IMR-90 (cell line): ENCODE measurements at regions not wholly inside any gene's neighbourhood (a gene's known extent, or its start where the extent isn't known, plus 50 kb on each side); places are given as distances from the start of the nearest gene placed in this dataset.

Source experiments
- ATAC-seq: fragments of 200-7000 bp; cut with Tn5 transposase; 2 replicates; pipeline ENCODE4 v1.9.1; 2020; ENCODE audit warnings: low read depth, mild to moderate bottlenecking, moderate library complexity
- BruUV-seq: library from RNA; stranded (reverse); fragments of 400-500 nt; replicated peaks from 2 replicates; lab custom pipeline; 2021; lab: Mats Ljungman, UMichigan
- CTCF ChIA-PET: fragments of 300-600 bp; formaldehyde crosslinking; extraction: SDS; loops from one replicate; lab custom pipeline; 2021; ENCODE audit warnings: antibody characterized with exemption; lab: Yijun Ruan, JAX
- POLR2A ChIA-PET: fragments of 300-600 bp; sonication (Branson Sonifier 250); formaldehyde crosslinking; loops from one replicate; lab custom pipeline; 2022; ENCODE audit warnings: antibody characterized with exemption; ENCODE audit not compliant: unreplicated experiment; lab: Charles Lee
- DNase-seq: peaks from one replicate; pipeline ENCODE4 v3.0.0; 2013
- H2AFZ ChIP-seq: replicated peaks from 2 replicates; pipeline ENCODE3; 2013; ENCODE audit warnings: low read length, mild to moderate bottlenecking; ENCODE audit not compliant: poor library complexity
- H2AK5ac ChIP-seq: 2 replicates; pipeline ENCODE4 v1.6.1; 2013; ENCODE audit warnings: low read depth, low read length, inconsistent platforms
- H2AK9ac ChIP-seq: replicated peaks from 2 replicates; pipeline ENCODE3; 2013; ENCODE audit warnings: mild to moderate bottlenecking, low read depth, low read length, moderate library complexity; ENCODE audit not compliant: poor library complexity
- H2BK120ac ChIP-seq: 2 replicates; pipeline ENCODE4 v1.6.1; 2013; ENCODE audit warnings: low read depth, low read length, inconsistent platforms
- H2BK15ac ChIP-seq: 3 replicates; pipeline ENCODE4 v1.6.1; 2013; ENCODE audit warnings: low read depth, low read length, inconsistent platforms
- H2BK20ac ChIP-seq: 2 replicates; pipeline ENCODE4 v1.6.1; 2013; ENCODE audit warnings: low read depth, mild to moderate bottlenecking, inconsistent platforms, low read length, moderate library complexity
- H2BK5ac ChIP-seq: 2 replicates; pipeline ENCODE4 v1.6.1; 2013; ENCODE audit warnings: mild to moderate bottlenecking, low read depth, low read length, inconsistent platforms; ENCODE audit not compliant: poor library complexity, severe bottlenecking
- H3K14ac ChIP-seq: replicated peaks from 2 replicates; pipeline ENCODE4 v1.6.1; 2013; ENCODE audit warnings: low read depth, low read length, inconsistent platforms
- H3K18ac ChIP-seq: 2 replicates; pipeline ENCODE4 v1.6.1; 2013; ENCODE audit warnings: low read depth, low read length, control low read depth
- H3K23ac ChIP-seq: 2 replicates; pipeline ENCODE4 v1.6.1; 2013; ENCODE audit warnings: low read depth, low read length, inconsistent platforms
- H3K27ac ChIP-seq: 2 replicates; pipeline ENCODE4 v1.5.1; 2013; ENCODE audit warnings: mild to moderate bottlenecking, control low read depth, low read length; ENCODE audit not compliant: insufficient read depth
- H3K27me3 ChIP-seq: 2 replicates; pipeline ENCODE4 v1.6.1; 2013; ENCODE audit warnings: low read length; ENCODE audit not compliant: control insufficient read depth, insufficient read depth
- H3K36me3 ChIP-seq: 2 replicates; pipeline ENCODE4 v1.6.1; 2013; ENCODE audit warnings: low read length, mixed read lengths; ENCODE audit not compliant: control insufficient read depth, insufficient read depth
- H3K4ac ChIP-seq: 2 replicates; pipeline ENCODE4 v1.6.1; 2013; ENCODE audit warnings: low read depth, low read length, inconsistent platforms
- H3K4me1 ChIP-seq: 2 replicates; pipeline ENCODE4 v1.6.1; 2013; ENCODE audit warnings: low read length, mixed read lengths; ENCODE audit not compliant: control insufficient read depth, insufficient read depth
- H3K4me2 ChIP-seq: 2 replicates; pipeline ENCODE4 v1.6.1; 2013; ENCODE audit warnings: low read depth, mild to moderate bottlenecking, control low read depth, low read length, moderate library complexity
- H3K4me3 ChIP-seq: 2 replicates; pipeline ENCODE4 v1.5.1; 2013; ENCODE audit warnings: low read depth, mild to moderate bottlenecking, control low read depth, low read length, moderate library complexity; ENCODE audit not compliant: insufficient read depth
- H3K56ac ChIP-seq: 2 replicates; pipeline ENCODE4 v1.6.1; 2013; ENCODE audit warnings: low read length, inconsistent platforms; ENCODE audit not compliant: insufficient read depth; ENCODE audit errors: extremely low read depth
- H3K79me1 ChIP-seq, 2 experiments: 2 replicates each; pipeline ENCODE4 v1.6.1; 2013; ENCODE audit warnings: low read length in 2 of 2, inconsistent platforms in 1 of 2, low read depth in 1 of 2
- H3K9ac ChIP-seq: 2 replicates; pipeline ENCODE4 v1.6.1; 2013; ENCODE audit warnings: low read depth, low read length, control low read depth
- H3K9me1 ChIP-seq: 2 replicates; pipeline ENCODE4 v1.6.1; 2013; ENCODE audit warnings: low read length, inconsistent platforms; ENCODE audit not compliant: insufficient read depth
- H3K9me3 ChIP-seq: 2 replicates; pipeline ENCODE4 v1.6.1; 2013; ENCODE audit warnings: low read length; ENCODE audit not compliant: control insufficient read depth, insufficient read depth
- H4K20me1 ChIP-seq: 2 replicates; pipeline ENCODE4 v1.6.1; 2013; ENCODE audit warnings: low read length, inconsistent platforms; ENCODE audit not compliant: insufficient read depth
- H4K5ac ChIP-seq: 2 replicates; pipeline ENCODE4 v1.6.1; 2013; ENCODE audit warnings: mild to moderate bottlenecking, low read depth, low read length, control low read depth
- H4K8ac ChIP-seq, 2 experiments: 2 replicates each; pipeline ENCODE4 v1.6.1; 2013; ENCODE audit warnings: low read depth in 2 of 2, low read length in 2 of 2, control low read depth in 1 of 2, inconsistent platforms in 1 of 2
- H4K91ac ChIP-seq: 2 replicates; pipeline ENCODE4 v1.6.1; 2013; ENCODE audit warnings: low read depth, low read length, inconsistent platforms; ENCODE audit not compliant: insufficient read depth
- BHLHE40 ChIP-seq: fragments of 150-350 bp; IDR thresholded peaks from 2 replicates; pipeline ENCODE4 v1.6.1; 2016; ENCODE audit warnings: mild to moderate bottlenecking, low read depth, low read length
- CEBPB ChIP-seq: IDR thresholded peaks from 2 replicates; pipeline ENCODE4 v1.6.1; 2012; ENCODE audit warnings: low read depth, low read length, improper control_type of control experiment
- CHD1 ChIP-seq: IDR thresholded peaks from 2 replicates; pipeline ENCODE4 v1.6.1; 2012; ENCODE audit warnings: low read depth, low read length, improper control_type of control experiment
- FOS ChIP-seq: fragments of 150-350 bp; IDR thresholded peaks from 2 replicates; pipeline ENCODE4 v1.6.1; 2016; ENCODE audit warnings: low read depth, low read length
- MAFK ChIP-seq: IDR thresholded peaks from 2 replicates; pipeline ENCODE4 v1.6.1; 2012; ENCODE audit warnings: low read depth, low read length, improper control_type of control experiment
- MAZ ChIP-seq: IDR thresholded peaks from 2 replicates; pipeline ENCODE4 v1.6.1; 2012; ENCODE audit warnings: low read depth, mild to moderate bottlenecking, low read length, improper control_type of control experiment, moderate library complexity, borderline replicate concordance
- MXI1 ChIP-seq: IDR thresholded peaks from 2 replicates; pipeline ENCODE4 v1.6.1; 2012; ENCODE audit warnings: low read depth, mild to moderate bottlenecking, low read length, moderate library complexity, borderline replicate concordance
- NFE2L2 ChIP-seq: fragments of 150-350 bp; IDR thresholded peaks from 2 replicates; pipeline ENCODE4 v1.6.1; 2016; ENCODE audit warnings: low read depth, mild to moderate bottlenecking, low read length
- POLR2A ChIP-seq: IDR thresholded peaks from 2 replicates; pipeline ENCODE4 v1.6.1; 2012; ENCODE audit warnings: mild to moderate bottlenecking, low read depth, low read length
- RAD21 ChIP-seq: IDR thresholded peaks from 2 replicates; pipeline ENCODE4 v1.6.1; 2012; ENCODE audit warnings: low read length, improper control_type of control experiment
- RCOR1 ChIP-seq: IDR thresholded peaks from 2 replicates; pipeline ENCODE4 v1.6.1; 2012; ENCODE audit warnings: mild to moderate bottlenecking, low read length, improper control_type of control experiment; ENCODE audit not compliant: insufficient replicate concordance
- RFX5 ChIP-seq: IDR thresholded peaks from 2 replicates; pipeline ENCODE4 v1.8.0; 2012; ENCODE audit warnings: low read depth, mild to moderate bottlenecking, low read length, moderate library complexity
- SMC3 ChIP-seq: fragments of 150-350 bp; IDR thresholded peaks from 2 replicates; pipeline ENCODE4 v1.6.1; 2016; ENCODE audit warnings: low read depth, mild to moderate bottlenecking, antibody characterized with exemption, low read length, moderate library complexity
- WGBS, 2 experiments: methylation state at CpG; one replicate each; pipeline versions ENCODE4 v1.1.5 to v1.1.7; 2013; ENCODE audit warnings: missing lambda C conversion rate in 2 of 2; ENCODE audit not compliant: insufficient read length in 1 of 2; ENCODE audit errors: extremely low coverage in 2 of 2; 5-methylcytosine and 5-hydroxymethylcytosine counted together
- dilution Hi-C: fragments of 300-500 bp; cut with HindIII; formaldehyde crosslinking; loops from one replicate; pipeline ENCODE4 v1.14.3; 2018; ENCODE audit warnings: low sequenced_read_pairs; ENCODE audit not compliant: unreplicated experiment
- in situ Hi-C: fragments of 300-500 bp; cut with MboI; formaldehyde crosslinking; loops from 3 replicates; pipeline ENCODE4 v1.14.3; 2019; ENCODE audit warnings: low sequenced_read_pairs, inconsistent platforms, mixed read lengths
- intact Hi-C: fragments of 100-400 bp; cut with micrococcal nuclease; formaldehyde crosslinking; loops from 2 replicates; pipeline ENCODE4 v1.10.0; 2022
- TF ChIP-seq, protein P1 (sequence below): fragments of 150-350 bp; IDR thresholded peaks from 2 replicates; pipeline ENCODE4 v1.6.1; 2017; ENCODE audit warnings: mild to moderate bottlenecking, antibody characterized with exemption, low read length, low read depth
- TF ChIP-seq, protein P2 (sequence below): conservative IDR thresholded peaks from 2 replicates; pipeline ENCODE4 v1.5.1; 2012; ENCODE audit warnings: mild to moderate bottlenecking, low read depth, low read length, improper control_type of control experiment
- TF ChIP-seq, protein P3 (sequence below): fragments of 150-350 bp; IDR thresholded peaks from 2 replicates; pipeline ENCODE4 v1.6.1; 2016; ENCODE audit warnings: low read depth, mild to moderate bottlenecking, low read length, moderate library complexity, borderline replicate concordance

DNA sequence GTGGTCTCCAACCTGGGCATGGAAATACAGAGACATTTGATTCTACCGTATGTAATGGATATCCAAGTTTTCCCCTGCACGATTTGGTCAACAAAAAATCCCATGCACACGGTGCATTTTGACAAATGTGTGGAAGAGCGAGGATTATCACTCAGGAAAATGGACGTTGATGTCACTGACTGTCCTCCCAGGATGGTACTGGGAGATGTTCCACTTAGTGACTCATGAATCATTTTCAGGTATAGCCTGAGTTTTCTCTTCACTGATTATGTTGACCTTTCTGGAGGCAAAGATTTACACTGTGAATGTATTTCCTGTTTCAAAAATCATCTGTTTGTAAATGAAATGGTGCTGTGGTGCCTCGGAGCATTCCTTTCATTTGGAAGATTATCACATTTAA lies 596.7 kb upstream of the ADAMTS9 start:
- no peak overlapping the region for H2BK15ac ChIP-seq
- H3K23ac ChIP-seq, result no peak overlapping the region
- H3K4me2 ChIP-seq, result no peak overlapping the region
- CTCF ChIA-PET, result no interaction called here
- H3K4me1 ChIP-seq, result no peaks in the 10 kb centered on the region
- ATAC-seq (no peak), DNase-seq (no peak)
- TF ChIP-seq FOS (no peak), MAFK (no peak), CHD1 (no peak), SMC3 (no peak), RAD21 (no peak), RFX5 (no peak), POLR2A (no peak), MXI1 (no peak), NFE2L2 (no peak), BHLHE40 (no peak), RCOR1 (no peak), CEBPB (no peak), MAZ (no peak)
- TF ChIP-seq, protein P1, sequence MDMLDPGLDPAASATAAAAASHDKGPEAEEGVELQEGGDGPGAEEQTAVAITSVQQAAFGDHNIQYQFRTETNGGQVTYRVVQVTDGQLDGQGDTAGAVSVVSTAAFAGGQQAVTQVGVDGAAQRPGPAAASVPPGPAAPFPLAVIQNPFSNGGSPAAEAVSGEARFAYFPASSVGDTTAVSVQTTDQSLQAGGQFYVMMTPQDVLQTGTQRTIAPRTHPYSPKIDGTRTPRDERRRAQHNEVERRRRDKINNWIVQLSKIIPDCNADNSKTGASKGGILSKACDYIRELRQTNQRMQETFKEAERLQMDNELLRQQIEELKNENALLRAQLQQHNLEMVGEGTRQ, result no peak
- TF ChIP-seq, protein P2, sequence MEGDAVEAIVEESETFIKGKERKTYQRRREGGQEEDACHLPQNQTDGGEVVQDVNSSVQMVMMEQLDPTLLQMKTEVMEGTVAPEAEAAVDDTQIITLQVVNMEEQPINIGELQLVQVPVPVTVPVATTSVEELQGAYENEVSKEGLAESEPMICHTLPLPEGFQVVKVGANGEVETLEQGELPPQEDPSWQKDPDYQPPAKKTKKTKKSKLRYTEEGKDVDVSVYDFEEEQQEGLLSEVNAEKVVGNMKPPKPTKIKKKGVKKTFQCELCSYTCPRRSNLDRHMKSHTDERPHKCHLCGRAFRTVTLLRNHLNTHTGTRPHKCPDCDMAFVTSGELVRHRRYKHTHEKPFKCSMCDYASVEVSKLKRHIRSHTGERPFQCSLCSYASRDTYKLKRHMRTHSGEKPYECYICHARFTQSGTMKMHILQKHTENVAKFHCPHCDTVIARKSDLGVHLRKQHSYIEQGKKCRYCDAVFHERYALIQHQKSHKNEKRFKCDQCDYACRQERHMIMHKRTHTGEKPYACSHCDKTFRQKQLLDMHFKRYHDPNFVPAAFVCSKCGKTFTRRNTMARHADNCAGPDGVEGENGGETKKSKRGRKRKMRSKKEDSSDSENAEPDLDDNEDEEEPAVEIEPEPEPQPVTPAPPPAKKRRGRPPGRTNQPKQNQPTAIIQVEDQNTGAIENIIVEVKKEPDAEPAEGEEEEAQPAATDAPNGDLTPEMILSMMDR, result no peak
- TF ChIP-seq, protein P3, sequence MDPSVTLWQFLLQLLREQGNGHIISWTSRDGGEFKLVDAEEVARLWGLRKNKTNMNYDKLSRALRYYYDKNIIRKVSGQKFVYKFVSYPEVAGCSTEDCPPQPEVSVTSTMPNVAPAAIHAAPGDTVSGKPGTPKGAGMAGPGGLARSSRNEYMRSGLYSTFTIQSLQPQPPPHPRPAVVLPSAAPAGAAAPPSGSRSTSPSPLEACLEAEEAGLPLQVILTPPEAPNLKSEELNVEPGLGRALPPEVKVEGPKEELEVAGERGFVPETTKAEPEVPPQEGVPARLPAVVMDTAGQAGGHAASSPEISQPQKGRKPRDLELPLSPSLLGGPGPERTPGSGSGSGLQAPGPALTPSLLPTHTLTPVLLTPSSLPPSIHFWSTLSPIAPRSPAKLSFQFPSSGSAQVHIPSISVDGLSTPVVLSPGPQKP, result no peak
- no peak overlapping the region for H3K4ac ChIP-seq
- H4K5ac ChIP-seq, result no peak overlapping the region
- in situ Hi-C loops (no loop called here), intact Hi-C loops (no loop called here), dilution Hi-C loops (no loop called here)
- H3K9ac ChIP-seq, result no peak overlapping the region
- no peak overlapping the region for H2AFZ ChIP-seq
- H3K9me1 ChIP-seq, result no peaks in the 10 kb centered on the region
- no peak overlapping the region for H3K4me3 ChIP-seq
- 81% methylated on average over 5 of the region's 6 CpGs; no CpG with 5 or more reads in 1 of the 2 experiments for WGBS, 2 experiments
- H4K91ac ChIP-seq, result no peak overlapping the region
- H3K27ac ChIP-seq, result no peak overlapping the region
- peaks cover 6% of the 10 kb centered on the region for H3K27me3 ChIP-seq
- H2BK20ac ChIP-seq, result no peak overlapping the region
- H3K36me3 ChIP-seq, result no peaks in the 10 kb centered on the region
- no peaks in the 10 kb centered on the region for H3K9me3 ChIP-seq
- no peak overlapping the region for H2AK5ac ChIP-seq
- no TSS peak for BruUV-seq
- no peak overlapping the region for H2AK9ac ChIP-seq
- H4K8ac ChIP-seq, result no peak overlapping the region
- POLR2A ChIA-PET, result no interaction called here
- H2BK5ac ChIP-seq, result no peak overlapping the region
- no peaks in the 10 kb centered on the region for H3K79me1 ChIP-seq
- no peak overlapping the region for H3K56ac ChIP-seq
- no peak overlapping the region for H3K14ac ChIP-seq
- no peaks in the 10 kb centered on the region for H4K20me1 ChIP-seq
- H3K18ac ChIP-seq, result no peak overlapping the region
- no peak overlapping the region for H2BK120ac ChIP-seq
